ENCODE measurements at regions not wholly inside any gene's neighbourhood (a gene's known extent, or its start where the extent isn't known, plus 50 kb on each side); places are given as distances from the start of the nearest gene placed in this dataset.

- TF ChIP-seq CTCF (IDR thresholded peaks at IDR 0.05) (no peak), REST (IDR thresholded peaks at IDR 0.05; ENCODE audit: insufficient read depth in 1 of 2, low read depth in 2 of 2, low read length in 1 of 2) (no peak), POLR2AphosphoS5 (IDR thresholded peaks at IDR 0.05; ENCODE audit: low read depth, low read length) (no peak)
Measured at GRCh38 chr12:24645254-24645653, 303.6 kb downstream of the BCAT1 start.

Measured in Panc1 (cell line).